Activated T-cell treated with anti-CD3 and anti-CD28 coated beads, Interleukin-2, amount 50 U/mL, for 72 hours (primary cell): ENCODE measurements at regions not wholly inside any gene's neighbourhood (a gene's known extent, or its start where the extent isn't known, plus 50 kb on each side); places are given as distances from the start of the nearest gene placed in this dataset.

ENCODE experiments used
- ATAC-seq, 2 donors: fragments of 150-1000 bp; cut with Tn5 transposase; replicated peaks in 1 of 2; 2 replicates each; pipeline ENCODE4 v1.10.0; 2021; ENCODE audit warnings: moderate library complexity in 2 of 2, mild to moderate bottlenecking in 1 of 2
- DNase-seq, 2 donors: peaks; one replicate each; pipeline ENCODE4 v3.0.0; 2021 to 2022; ENCODE audit warnings: mixed read lengths in 1 of 2
- H3K27ac Mint-ChIP-seq: one replicate; pipeline ENCODE4 v1.8.0; 2022; ENCODE audit warnings: mild to moderate bottlenecking, moderate library complexity, mixed read lengths
- H3K27me3 Mint-ChIP-seq: one replicate; pipeline ENCODE4 v1.8.0; 2022; ENCODE audit warnings: low read depth, mixed read lengths
- H3K36me3 Mint-ChIP-seq, 2 donors: one replicate each; pipeline ENCODE4 v1.8.0; 2022; ENCODE audit warnings: mixed read lengths in 2 of 2, mild to moderate bottlenecking in 1 of 2; ENCODE audit not compliant: insufficient read depth in 2 of 2
- H3K4me1 Mint-ChIP-seq: one replicate; pipeline ENCODE4 v1.8.0; 2022; ENCODE audit warnings: low read depth, mixed read lengths
- H3K4me3 Mint-ChIP-seq, 2 donors: one replicate each; pipeline ENCODE4 v1.8.0; 2022; ENCODE audit warnings: mild to moderate bottlenecking in 2 of 2, mixed read lengths in 2 of 2, moderate library complexity in 2 of 2
- H3K9me3 Mint-ChIP-seq, 2 donors: one replicate each; pipeline ENCODE4 v1.8.0; 2022; ENCODE audit warnings: mixed read lengths in 2 of 2

- ATAC-seq: peak; percentile 87 to 89
- peaks cover 0 to 3% of the 10 kb centered on the region in 2 donors for H3K9me3 Mint-ChIP-seq
- no peaks in the 10 kb centered on the region for H3K36me3 Mint-ChIP-seq
- peak; percentile 57 to 66 for DNase-seq
- H3K27ac Mint-ChIP-seq: peak overlapping the region; percentile 92
- H3K4me1 Mint-ChIP-seq: peaks cover 69% of the 10 kb centered on the region
- peak overlapping the region; percentile 59 to 83 for H3K4me3 Mint-ChIP-seq
- no peaks in the 10 kb centered on the region for H3K27me3 Mint-ChIP-seq
Measured at GRCh38 chr11:86138958-86139357, 70.1 kb upstream of the PICALM start.

GRCh38 chr11:86136538-86136937 lies 67.7 kb upstream of the PICALM start:
- DNase-seq (no peak), ATAC-seq (no peak)
- Mint-ChIP-seq H3K4me1 (peaks cover 46% of the 10 kb centered on the region), H3K36me3 (no peaks in the 10 kb centered on the region), H3K27ac (no peak overlapping the region), H3K4me3 (no peak overlapping the region), H3K9me3 (no peaks in the 10 kb centered on the region), H3K27me3 (no peaks in the 10 kb centered on the region)

GRCh38 chr11:86135319-86135714 lies 66.4 kb upstream of the PICALM start:
- no peak overlapping the region for H3K4me3 Mint-ChIP-seq
- DNase-seq (no peak), ATAC-seq (no peak)
- H3K9me3 Mint-ChIP-seq: no peaks in the 10 kb centered on the region
- no peaks in the 10 kb centered on the region for H3K36me3 Mint-ChIP-seq
- no peak overlapping the region for H3K27ac Mint-ChIP-seq
- no peaks in the 10 kb centered on the region for H3K27me3 Mint-ChIP-seq
- peaks cover 34% of the 10 kb centered on the region for H3K4me1 Mint-ChIP-seq

- no peak overlapping the region for H3K27ac Mint-ChIP-seq
- H3K36me3 Mint-ChIP-seq: no peaks in the 10 kb centered on the region
- no peak overlapping the region for H3K4me3 Mint-ChIP-seq
- DNase-seq (no peak), ATAC-seq (no peak)
- peaks cover 29% of the 10 kb centered on the region for H3K4me1 Mint-ChIP-seq
- H3K9me3 Mint-ChIP-seq: no peaks in the 10 kb centered on the region
- H3K27me3 Mint-ChIP-seq: no peaks in the 10 kb centered on the region
Measured at GRCh38 chr11:86134580-86135318, 65.9 kb upstream of the PICALM start.

- peaks cover 11% of the 10 kb centered on the region for H3K4me1 Mint-ChIP-seq
- peaks cover 0 to 1% of the 10 kb centered on the region in 2 donors for H3K9me3 Mint-ChIP-seq
- no peak overlapping the region for H3K4me3 Mint-ChIP-seq
- DNase-seq: no peak
- H3K36me3 Mint-ChIP-seq: peaks cover 0 to 1% of the 10 kb centered on the region in 2 donors
- peaks cover 6% of the 10 kb centered on the region for H3K27me3 Mint-ChIP-seq
- no peak for ATAC-seq
- no peak overlapping the region for H3K27ac Mint-ChIP-seq
Measured at GRCh38 chr11:86132667-86133249, 63.9 kb upstream of the PICALM start.

- DNase-seq: no peak
- Mint-ChIP-seq H3K4me1 (peaks cover 6% of the 10 kb centered on the region), H3K4me3 (no peak overlapping the region), H3K9me3 (peaks cover 0 to 1% of the 10 kb centered on the region in 2 donors), H3K27me3 (peaks cover 6% of the 10 kb centered on the region), H3K36me3 (peaks cover 0 to 1% of the 10 kb centered on the region in 2 donors), H3K27ac (no peak overlapping the region)
- ATAC-seq: no peak
Measured at GRCh38 chr11:86129740-86130540, 61.1 kb upstream of the PICALM start.

- Mint-ChIP-seq H3K9me3 (peaks cover 0 to 1% of the 10 kb centered on the region in 2 donors), H3K36me3 (peaks cover 0 to 1% of the 10 kb centered on the region in 2 donors), H3K4me1 (peaks cover 17% of the 10 kb centered on the region), H3K4me3 (no peak overlapping the region), H3K27me3 (peaks cover 6% of the 10 kb centered on the region), H3K27ac (no peak overlapping the region)
- ATAC-seq: no peak
- DNase-seq: no peak
Measured at GRCh38 chr11:86128914-86129313, 60.0 kb upstream of the PICALM start.

- peaks cover 0 to 1% of the 10 kb centered on the region in 2 donors for H3K9me3 Mint-ChIP-seq
- H3K36me3 Mint-ChIP-seq: peaks cover 0 to 3% of the 10 kb centered on the region in 2 donors
- H3K27ac Mint-ChIP-seq: no peak overlapping the region
- H3K4me3 Mint-ChIP-seq: no peak overlapping the region
- DNase-seq: no peak
- peaks cover 6% of the 10 kb centered on the region for H3K27me3 Mint-ChIP-seq
- ATAC-seq: no peak
- H3K4me1 Mint-ChIP-seq: peaks cover 32% of the 10 kb centered on the region
Measured at GRCh38 chr11:86126862-86127261, 58.0 kb upstream of the PICALM start.

- peak overlapping the region in 1 of 2 donors; percentile 14 for H3K4me3 Mint-ChIP-seq
- peaks cover 32% of the 10 kb centered on the region for H3K4me1 Mint-ChIP-seq
- peaks cover 21% of the 10 kb centered on the region for H3K27me3 Mint-ChIP-seq
- no peak overlapping the region for H3K27ac Mint-ChIP-seq
- ATAC-seq (peak; percentile 83 to 97), DNase-seq (no peak)
- peaks cover 0 to 4% of the 10 kb centered on the region in 2 donors for H3K36me3 Mint-ChIP-seq
- H3K9me3 Mint-ChIP-seq: peaks cover 0 to 1% of the 10 kb centered on the region in 2 donors
Measured at GRCh38 chr11:86124251-86125233, 55.7 kb upstream of the PICALM start.

- DNase-seq: no peak
- no peak for ATAC-seq
- Mint-ChIP-seq H3K27ac (no peak overlapping the region), H3K27me3 (peaks cover 15% of the 10 kb centered on the region), H3K4me3 (no peak overlapping the region), H3K4me1 (peaks cover 42% of the 10 kb centered on the region), H3K9me3 (no peaks in the 10 kb centered on the region), H3K36me3 (peaks cover 0 to 3% of the 10 kb centered on the region in 2 donors)
Measured at GRCh38 chr11:86122773-86123172, 53.9 kb upstream of the PICALM start.

- peaks cover 14% of the 10 kb centered on the region for H3K27me3 Mint-ChIP-seq
- H3K36me3 Mint-ChIP-seq: peaks cover 0 to 3% of the 10 kb centered on the region in 2 donors
- no peak overlapping the region for H3K27ac Mint-ChIP-seq
- no peak overlapping the region for H3K4me3 Mint-ChIP-seq
- ATAC-seq: no peak
- H3K4me1 Mint-ChIP-seq: peaks cover 62% of the 10 kb centered on the region
- H3K9me3 Mint-ChIP-seq: no peaks in the 10 kb centered on the region
- no peak for DNase-seq
Measured at GRCh38 chr11:86120807-86121206, 51.9 kb upstream of the PICALM start.

GRCh38 chr11:86119906-86120305 lies 51.0 kb upstream of the PICALM start:
- Mint-ChIP-seq H3K4me3 (no peak overlapping the region), H3K36me3 (peaks cover 0 to 3% of the 10 kb centered on the region in 2 donors), H3K4me1 (peaks cover 62% of the 10 kb centered on the region), H3K9me3 (no peaks in the 10 kb centered on the region), H3K27me3 (peaks cover 14% of the 10 kb centered on the region), H3K27ac (no peak overlapping the region)
- no peak for DNase-seq
- ATAC-seq: no peak
